ENCODE measurements at regions not wholly inside any gene's neighbourhood (a gene's known extent, or its start where the extent isn't known, plus 50 kb on each side); places are given as distances from the start of the nearest gene placed in this dataset.

DNA sequence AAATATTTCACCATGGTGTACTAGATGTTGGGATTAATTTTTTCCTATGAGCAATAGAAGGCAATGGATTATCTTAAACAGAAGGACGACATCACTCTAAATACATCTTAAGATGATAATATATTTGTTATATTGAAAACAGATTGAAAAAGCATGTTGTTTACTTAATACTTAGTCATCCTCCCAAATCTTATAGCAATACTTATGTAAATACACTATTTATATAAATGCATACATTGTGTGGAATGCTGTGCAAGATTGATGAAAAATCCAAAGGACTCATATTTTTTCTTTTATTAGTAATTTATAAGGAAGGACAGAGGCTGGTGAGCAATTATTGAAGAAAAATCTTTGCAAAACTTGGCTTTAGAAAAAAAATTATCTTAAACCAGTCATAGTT lies 593.5 kb downstream of the MMUT start:
- H3K36me3 ChIP-seq (ENCODE audit: control insufficient read depth in 1 of 2, insufficient read depth in 2 of 2, low read length in 2 of 2) = no peaks in the 10 kb centered on the region
- ATAC-seq = no peak
- no peaks in the 10 kb centered on the region for H3K79me2 ChIP-seq (ENCODE audit: insufficient read depth, low read length)
- no peaks in the 10 kb centered on the region for H3K9me2 ChIP-seq (ENCODE audit: insufficient read depth)
- TF ChIP-seq SRF (IDR thresholded peaks at IDR 0.05; ENCODE audit: low read depth) (no peak), EZH2phosphoT487 (IDR thresholded peaks at IDR 0.05; ENCODE audit: borderline replicate concordance) (no peak), CEBPB (IDR thresholded peaks at IDR 0.05; ENCODE audit: low read depth) (no peak), FOSL1 (IDR thresholded peaks at IDR 0.05; ENCODE audit: low read depth) (no peak), POLR2AphosphoS5 (IDR thresholded peaks at IDR 0.05; ENCODE audit: low read depth, low read length) (no peak), CBX3 (IDR thresholded peaks at IDR 0.05; ENCODE audit: low read depth) (no peak), SP1 (IDR thresholded peaks at IDR 0.05; ENCODE audit: low read depth) (no peak), YY1 (IDR thresholded peaks at IDR 0.05; ENCODE audit: extremely low read depth, insufficient replicate concordance, low read depth, low read length) (no peak), ZNF274 (IDR thresholded peaks at IDR 0.05; ENCODE audit: low read depth, low read length) (no peak), TCF7L2 (IDR thresholded peaks at IDR 0.05; ENCODE audit: borderline replicate concordance, extremely low read depth, insufficient read depth, insufficient read length) (no peak), JUND (IDR thresholded peaks at IDR 0.05) (no peak)
- TF ChIP-seq, protein P1, sequence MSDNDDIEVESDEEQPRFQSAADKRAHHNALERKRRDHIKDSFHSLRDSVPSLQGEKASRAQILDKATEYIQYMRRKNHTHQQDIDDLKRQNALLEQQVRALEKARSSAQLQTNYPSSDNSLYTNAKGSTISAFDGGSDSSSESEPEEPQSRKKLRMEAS (IDR thresholded peaks at IDR 0.05) = no peak
- TF ChIP-seq, protein P2, sequence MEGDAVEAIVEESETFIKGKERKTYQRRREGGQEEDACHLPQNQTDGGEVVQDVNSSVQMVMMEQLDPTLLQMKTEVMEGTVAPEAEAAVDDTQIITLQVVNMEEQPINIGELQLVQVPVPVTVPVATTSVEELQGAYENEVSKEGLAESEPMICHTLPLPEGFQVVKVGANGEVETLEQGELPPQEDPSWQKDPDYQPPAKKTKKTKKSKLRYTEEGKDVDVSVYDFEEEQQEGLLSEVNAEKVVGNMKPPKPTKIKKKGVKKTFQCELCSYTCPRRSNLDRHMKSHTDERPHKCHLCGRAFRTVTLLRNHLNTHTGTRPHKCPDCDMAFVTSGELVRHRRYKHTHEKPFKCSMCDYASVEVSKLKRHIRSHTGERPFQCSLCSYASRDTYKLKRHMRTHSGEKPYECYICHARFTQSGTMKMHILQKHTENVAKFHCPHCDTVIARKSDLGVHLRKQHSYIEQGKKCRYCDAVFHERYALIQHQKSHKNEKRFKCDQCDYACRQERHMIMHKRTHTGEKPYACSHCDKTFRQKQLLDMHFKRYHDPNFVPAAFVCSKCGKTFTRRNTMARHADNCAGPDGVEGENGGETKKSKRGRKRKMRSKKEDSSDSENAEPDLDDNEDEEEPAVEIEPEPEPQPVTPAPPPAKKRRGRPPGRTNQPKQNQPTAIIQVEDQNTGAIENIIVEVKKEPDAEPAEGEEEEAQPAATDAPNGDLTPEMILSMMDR (IDR thresholded peaks at IDR 0.05 in 2 of 3, conservative IDR thresholded peaks at IDR 0.05 in 1 of 3; ENCODE audit: borderline replicate concordance in 1 of 3, insufficient read depth in 1 of 3, low read depth in 2 of 3, low read length in 2 of 3) = no peak
- TF ChIP-seq, protein P3, sequence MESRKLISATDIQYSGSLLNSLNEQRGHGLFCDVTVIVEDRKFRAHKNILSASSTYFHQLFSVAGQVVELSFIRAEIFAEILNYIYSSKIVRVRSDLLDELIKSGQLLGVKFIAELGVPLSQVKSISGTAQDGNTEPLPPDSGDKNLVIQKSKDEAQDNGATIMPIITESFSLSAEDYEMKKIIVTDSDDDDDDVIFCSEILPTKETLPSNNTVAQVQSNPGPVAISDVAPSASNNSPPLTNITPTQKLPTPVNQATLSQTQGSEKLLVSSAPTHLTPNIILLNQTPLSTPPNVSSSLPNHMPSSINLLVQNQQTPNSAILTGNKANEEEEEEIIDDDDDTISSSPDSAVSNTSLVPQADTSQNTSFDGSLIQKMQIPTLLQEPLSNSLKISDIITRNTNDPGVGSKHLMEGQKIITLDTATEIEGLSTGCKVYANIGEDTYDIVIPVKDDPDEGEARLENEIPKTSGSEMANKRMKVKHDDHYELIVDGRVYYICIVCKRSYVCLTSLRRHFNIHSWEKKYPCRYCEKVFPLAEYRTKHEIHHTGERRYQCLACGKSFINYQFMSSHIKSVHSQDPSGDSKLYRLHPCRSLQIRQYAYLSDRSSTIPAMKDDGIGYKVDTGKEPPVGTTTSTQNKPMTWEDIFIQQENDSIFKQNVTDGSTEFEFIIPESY (IDR thresholded peaks at IDR 0.05; ENCODE audit: extremely low read depth, insufficient replicate concordance, low read length) = no peak
- no TSS peak for BruUV-seq (replicated peaks)
- H3K27me3 ChIP-seq (ENCODE audit: insufficient read depth, low read length) = no peaks in the 10 kb centered on the region
- POLR2A ChIA-PET = no interaction called here
- RAD21 ChIA-PET (ENCODE audit: low non-redundant PET in 1 of 2, low total read pairs in 2 of 2, uncharacterized antibody in 2 of 2, unreplicated experiment in 2 of 2) = no interaction called here
- no peak overlapping the region for H3K9ac ChIP-seq (ENCODE audit: low read length)
- H3K4me2 ChIP-seq (ENCODE audit: low read length) = no peak overlapping the region
- CTCF ChIA-PET = no interaction called here
- intact Hi-C loops (cut with micrococcal nuclease) = no loop called here
- no peak overlapping the region for H3K4me3 ChIP-seq (replicated peaks in 1 of 2; ENCODE audit: low read depth in 1 of 2, low read length in 2 of 2)
- H3K9me3 ChIP-seq (ENCODE audit: control insufficient read depth in 1 of 2, insufficient read depth in 1 of 2, low read depth in 1 of 2, low read length in 2 of 2) = no peaks in the 10 kb centered on the region
- no peak overlapping the region for H2AFZ ChIP-seq (ENCODE audit: low read depth, low read length, poor library complexity, severe bottlenecking)
- no peak overlapping the region for H3K27ac ChIP-seq (ENCODE audit: low read depth, low read length)
- no peak for DNase-seq (ENCODE audit: low read depth, low spot score)
- H3K4me1 ChIP-seq (ENCODE audit: control insufficient read depth in 1 of 2, insufficient read depth in 2 of 2, low read length in 2 of 2) = no peaks in the 10 kb centered on the region
- no peaks in the 10 kb centered on the region for H4K20me1 ChIP-seq (ENCODE audit: insufficient read depth)
